ENCODE measurements at regions not wholly inside any gene's neighbourhood (a gene's known extent, or its start where the extent isn't known, plus 50 kb on each side); places are given as distances from the start of the nearest gene placed in this dataset.

GRCh38 chr3:110956081-110956480, 115.5 kb upstream of the NECTIN3 start:
- peaks cover 10% of the 10 kb centered on the region for H3K4me1 Mint-ChIP-seq
- H3K4me3 Mint-ChIP-seq = no peak overlapping the region
- POLR2A ChIA-PET = no interaction called here
- CTCF ChIA-PET = interaction anchor here (0.6 kb wide), 1 partner anchor 51 kb away, joined by 5 read pairs; no protein-coding TSS in a partner anchor
- TF ChIP-seq IRF1 (CRISPR knock-in tag; IDR thresholded peaks at IDR 0.05) (no peak), ZNF671 (CRISPR knock-in tag; IDR thresholded peaks at IDR 0.05) (no peak), E2F4 (CRISPR knock-in tag; IDR thresholded peaks at IDR 0.05; ENCODE audit: borderline replicate concordance, low read depth) (no peak), ZNF317 (CRISPR knock-in tag; IDR thresholded peaks at IDR 0.05; ENCODE audit: borderline replicate concordance, low read depth) (no peak), ESRRA (CRISPR knock-in tag; IDR thresholded peaks at IDR 0.05; ENCODE audit: borderline replicate concordance) (no peak), ATF1 (CRISPR knock-in tag; IDR thresholded peaks at IDR 0.05) (no peak), FOXP4 (CRISPR knock-in tag; IDR thresholded peaks at IDR 0.05) (no peak), ZNF425 (CRISPR knock-in tag; conservative IDR thresholded peaks at IDR 0.05) (no peak), GTF2I (CRISPR knock-in tag; conservative IDR thresholded peaks at IDR 0.05) (no peak), HMGA2 (CRISPR knock-in tag; IDR thresholded peaks at IDR 0.05) (no peak), FOXP1 (CRISPR knock-in tag; IDR thresholded peaks at IDR 0.05; ENCODE audit: borderline replicate concordance) (no peak), GRHL2 (CRISPR knock-in tag; IDR thresholded peaks at IDR 0.05; ENCODE audit: insufficient replicate concordance, severe bottlenecking) (no peak)
- TF ChIP-seq, protein P1, sequence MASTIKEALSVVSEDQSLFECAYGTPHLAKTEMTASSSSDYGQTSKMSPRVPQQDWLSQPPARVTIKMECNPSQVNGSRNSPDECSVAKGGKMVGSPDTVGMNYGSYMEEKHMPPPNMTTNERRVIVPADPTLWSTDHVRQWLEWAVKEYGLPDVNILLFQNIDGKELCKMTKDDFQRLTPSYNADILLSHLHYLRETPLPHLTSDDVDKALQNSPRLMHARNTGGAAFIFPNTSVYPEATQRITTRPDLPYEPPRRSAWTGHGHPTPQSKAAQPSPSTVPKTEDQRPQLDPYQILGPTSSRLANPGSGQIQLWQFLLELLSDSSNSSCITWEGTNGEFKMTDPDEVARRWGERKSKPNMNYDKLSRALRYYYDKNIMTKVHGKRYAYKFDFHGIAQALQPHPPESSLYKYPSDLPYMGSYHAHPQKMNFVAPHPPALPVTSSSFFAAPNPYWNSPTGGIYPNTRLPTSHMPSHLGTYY (CRISPR knock-in tag; IDR thresholded peaks at IDR 0.05) = no peak
- H3K9me3 Mint-ChIP-seq = peaks cover 22% of the 10 kb centered on the region
- DNase-seq (ENCODE audit: low spot score) (no peak), ATAC-seq (no peak)
- H3K27ac Mint-ChIP-seq = no peak overlapping the region
- H3K27me3 Mint-ChIP-seq (ENCODE audit: low read depth) = no peaks in the 10 kb centered on the region
- peaks cover 21% of the 10 kb centered on the region for H3K36me3 Mint-ChIP-seq

DNA sequence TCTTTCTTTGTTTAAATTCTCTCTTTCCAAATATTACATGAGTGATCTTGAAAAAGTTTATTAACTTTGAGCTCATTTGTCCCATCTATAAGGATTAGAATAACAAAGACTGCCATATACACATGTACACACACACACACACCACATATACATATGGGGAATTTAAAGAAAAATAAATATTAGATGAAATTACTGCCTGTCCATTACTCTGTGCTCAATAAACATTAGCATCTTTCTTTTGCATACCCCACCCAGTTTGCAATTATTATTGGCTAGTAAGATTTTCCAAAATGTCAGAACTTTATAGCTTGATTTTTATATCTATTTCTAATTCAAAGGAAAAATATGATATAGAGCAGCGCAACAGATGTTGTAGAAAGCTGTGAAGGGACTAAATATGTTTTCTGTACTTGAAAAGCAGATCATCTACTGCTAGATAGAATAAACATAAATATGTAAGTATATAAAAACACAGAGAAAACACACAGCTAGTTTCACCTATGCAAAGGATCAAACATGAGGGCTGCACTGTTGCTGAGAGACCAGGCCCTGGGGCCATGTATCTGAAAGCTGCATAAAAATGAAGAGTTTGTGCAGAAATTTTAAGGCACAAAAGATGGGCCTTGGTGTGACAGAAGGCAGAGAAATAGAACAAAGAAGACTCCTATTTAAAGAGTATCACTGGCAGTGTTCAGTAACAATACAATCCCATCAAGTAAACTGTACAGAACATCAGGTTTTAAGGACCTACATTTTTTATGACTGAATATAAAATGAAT, 114.2 kb upstream of the NECTIN3 start:
- no peak overlapping the region for H3K27ac Mint-ChIP-seq
- H3K4me1 Mint-ChIP-seq = peaks cover 10% of the 10 kb centered on the region
- ATAC-seq (no peak), DNase-seq (ENCODE audit: low spot score) (no peak)
- peaks cover 9% of the 10 kb centered on the region for H3K36me3 Mint-ChIP-seq
- CTCF ChIA-PET = no interaction called here
- no peaks in the 10 kb centered on the region for H3K27me3 Mint-ChIP-seq (ENCODE audit: low read depth)
- peaks cover 11% of the 10 kb centered on the region for H3K9me3 Mint-ChIP-seq
- H3K4me3 Mint-ChIP-seq = no peak overlapping the region
- POLR2A ChIA-PET = no interaction called here
- TF ChIP-seq ZNF416 (CRISPR knock-in tag; IDR thresholded peaks at IDR 0.05) (no peak), ZNF425 (CRISPR knock-in tag; conservative IDR thresholded peaks at IDR 0.05) (no peak), E2F4 (CRISPR knock-in tag; IDR thresholded peaks at IDR 0.05; ENCODE audit: borderline replicate concordance, low read depth) (no peak), ESRRA (CRISPR knock-in tag; IDR thresholded peaks at IDR 0.05; ENCODE audit: borderline replicate concordance) (no peak), OVOL2 (CRISPR knock-in tag; IDR thresholded peaks at IDR 0.05; ENCODE audit: borderline replicate concordance) (no peak), TP53 (CRISPR knock-in tag; IDR thresholded peaks at IDR 0.05) (no peak), TCF7 (CRISPR knock-in tag; IDR thresholded peaks at IDR 0.05; ENCODE audit: low read depth) (no peak)
- TF ChIP-seq, protein P2, sequence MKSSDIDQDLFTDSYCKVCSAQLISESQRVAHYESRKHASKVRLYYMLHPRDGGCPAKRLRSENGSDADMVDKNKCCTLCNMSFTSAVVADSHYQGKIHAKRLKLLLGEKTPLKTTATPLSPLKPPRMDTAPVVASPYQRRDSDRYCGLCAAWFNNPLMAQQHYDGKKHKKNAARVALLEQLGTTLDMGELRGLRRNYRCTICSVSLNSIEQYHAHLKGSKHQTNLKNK (CRISPR knock-in tag; IDR thresholded peaks at IDR 0.05) = no peak
- TF ChIP-seq, protein P3, sequence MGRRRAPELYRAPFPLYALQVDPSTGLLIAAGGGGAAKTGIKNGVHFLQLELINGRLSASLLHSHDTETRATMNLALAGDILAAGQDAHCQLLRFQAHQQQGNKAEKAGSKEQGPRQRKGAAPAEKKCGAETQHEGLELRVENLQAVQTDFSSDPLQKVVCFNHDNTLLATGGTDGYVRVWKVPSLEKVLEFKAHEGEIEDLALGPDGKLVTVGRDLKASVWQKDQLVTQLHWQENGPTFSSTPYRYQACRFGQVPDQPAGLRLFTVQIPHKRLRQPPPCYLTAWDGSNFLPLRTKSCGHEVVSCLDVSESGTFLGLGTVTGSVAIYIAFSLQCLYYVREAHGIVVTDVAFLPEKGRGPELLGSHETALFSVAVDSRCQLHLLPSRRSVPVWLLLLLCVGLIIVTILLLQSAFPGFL (CRISPR knock-in tag; IDR thresholded peaks at IDR 0.05; ENCODE audit: borderline replicate concordance) = no peak

Data from WTC11 (cell line).